Loucy (cell line): ENCODE measurements at regions not wholly inside any gene's neighbourhood (a gene's known extent, or its start where the extent isn't known, plus 50 kb on each side); places are given as distances from the start of the nearest gene placed in this dataset.

Experiments
- H2AFZ ChIP-seq: fragments of 200-600 bp; sonication (generic); 2 replicates; pipeline ENCODE4 v1.6.0; 2016; ENCODE audit warnings: antibody characterized with exemption, mild to moderate bottlenecking, low read length, moderate library complexity
- H3F3A ChIP-seq: fragments of 200-600 bp; 2 replicates; pipeline ENCODE4 v1.6.0; 2016; ENCODE audit warnings: antibody characterized with exemption, low read depth, mild to moderate bottlenecking
- H3K27me3 ChIP-seq: fragments of 200-600 bp; sonication (generic); 2 replicates; pipeline ENCODE4 v1.6.1; 2014; ENCODE audit warnings: low read length, mild to moderate bottlenecking; ENCODE audit not compliant: insufficient read depth, poor library complexity, severe bottlenecking
- H3K36me3 ChIP-seq: fragments of 200-600 bp; sonication (generic); 2 replicates; pipeline ENCODE4 v1.6.1; 2016; ENCODE audit warnings: low read length; ENCODE audit not compliant: insufficient read depth
- H3K4me1 ChIP-seq: fragments of 200-600 bp; sonication (generic); 2 replicates; pipeline ENCODE4 v1.5.1; 2014; ENCODE audit warnings: low read length, mild to moderate bottlenecking; ENCODE audit not compliant: insufficient read depth, poor library complexity, severe bottlenecking
- H3K4me2 ChIP-seq: fragments of 200-600 bp; sonication (generic); 2 replicates; pipeline ENCODE4 v1.6.0; 2014; ENCODE audit warnings: antibody characterized with exemption, low read length, low read depth, mild to moderate bottlenecking; ENCODE audit not compliant: poor library complexity, severe bottlenecking
- H3K4me3 ChIP-seq: fragments of 200-600 bp; sonication (generic); 2 replicates; pipeline ENCODE4 v1.5.1; 2014; ENCODE audit warnings: low read length, mild to moderate bottlenecking, mixed read lengths; ENCODE audit not compliant: poor library complexity, severe bottlenecking
- H3K79me2 ChIP-seq: fragments of 200-600 bp; sonication (generic); 2 replicates; pipeline ENCODE4 v1.6.1; 2014; ENCODE audit warnings: low read length; ENCODE audit not compliant: insufficient read depth
- H3K9ac ChIP-seq: fragments of 200-600 bp; sonication (generic); 2 replicates; pipeline ENCODE4 v1.6.0; 2014; ENCODE audit warnings: mild to moderate bottlenecking, low read depth, low read length, moderate library complexity; ENCODE audit not compliant: poor library complexity, severe bottlenecking
- H3K9me2 ChIP-seq: fragments of 200-600 bp; sonication (generic); replicated peaks from 2 replicates; pipeline ENCODE4 v1.6.1; 2016; ENCODE audit warnings: low read depth, low read length, mixed read lengths
- H3K9me3 ChIP-seq: fragments of 200-600 bp; sonication (generic); 2 replicates; pipeline ENCODE4 v1.6.1; 2014; ENCODE audit warnings: mild to moderate bottlenecking, antibody characterized with exemption, low read length, low read depth; ENCODE audit not compliant: insufficient read depth
- H4K20me1 ChIP-seq: fragments of 200-600 bp; sonication (generic); 2 replicates; pipeline ENCODE4 v1.6.0; 2014; ENCODE audit warnings: antibody characterized with exemption, low read length, mild to moderate bottlenecking; ENCODE audit not compliant: insufficient read depth, poor library complexity, severe bottlenecking
- EZH2phosphoT487 ChIP-seq: fragments of 200-600 bp; IDR thresholded peaks from 2 replicates; pipeline ENCODE4 v1.6.1; 2018; ENCODE audit warnings: antibody characterized with exemption, mild to moderate bottlenecking, moderate library complexity, borderline replicate concordance
- TF ChIP-seq, protein P1 (sequence below): fragments of 200-600 bp; sonication (generic); conservative IDR thresholded peaks from 2 replicates; pipeline ENCODE4 v1.5.1; 2014; ENCODE audit warnings: mild to moderate bottlenecking, antibody characterized with exemption, low read length

DNA sequence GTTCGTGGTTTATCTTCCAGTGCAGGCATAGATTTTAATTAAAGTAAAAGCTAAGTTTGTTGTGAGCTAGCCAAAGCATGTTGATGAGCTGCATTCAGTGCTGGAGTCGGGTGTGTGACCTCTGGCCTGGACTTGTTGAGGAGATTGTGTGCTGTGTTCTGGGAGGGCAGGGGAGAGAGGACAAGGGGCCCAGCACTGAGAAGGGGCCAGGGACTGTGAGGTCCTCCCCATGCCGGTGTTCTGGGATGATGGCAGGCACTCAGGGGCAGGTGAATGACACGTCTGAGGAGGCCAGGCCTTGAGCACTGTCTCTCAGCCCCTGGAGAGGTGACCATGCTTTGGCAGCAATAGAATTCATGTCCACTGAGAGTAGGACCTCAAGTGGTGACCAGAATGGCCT lies 97.9 kb downstream of the FOXF2 start:
- no peaks in the 10 kb centered on the region for H3K9me2 ChIP-seq
- H4K20me1 ChIP-seq, result no peaks in the 10 kb centered on the region
- H3K27me3 ChIP-seq, result no peaks in the 10 kb centered on the region
- H3K4me1 ChIP-seq, result peaks cover 7% of the 10 kb centered on the region
- H3K4me3 ChIP-seq, result no peak overlapping the region
- no peak overlapping the region for H3K9ac ChIP-seq
- H3K36me3 ChIP-seq, result no peaks in the 10 kb centered on the region
- no peak overlapping the region for H3K4me2 ChIP-seq
- no peaks in the 10 kb centered on the region for H3K9me3 ChIP-seq
- no peaks in the 10 kb centered on the region for H3K79me2 ChIP-seq
- H3F3A ChIP-seq, result no peaks in the 10 kb centered on the region
- TF ChIP-seq EZH2phosphoT487, result no peak
- TF ChIP-seq, protein P1, sequence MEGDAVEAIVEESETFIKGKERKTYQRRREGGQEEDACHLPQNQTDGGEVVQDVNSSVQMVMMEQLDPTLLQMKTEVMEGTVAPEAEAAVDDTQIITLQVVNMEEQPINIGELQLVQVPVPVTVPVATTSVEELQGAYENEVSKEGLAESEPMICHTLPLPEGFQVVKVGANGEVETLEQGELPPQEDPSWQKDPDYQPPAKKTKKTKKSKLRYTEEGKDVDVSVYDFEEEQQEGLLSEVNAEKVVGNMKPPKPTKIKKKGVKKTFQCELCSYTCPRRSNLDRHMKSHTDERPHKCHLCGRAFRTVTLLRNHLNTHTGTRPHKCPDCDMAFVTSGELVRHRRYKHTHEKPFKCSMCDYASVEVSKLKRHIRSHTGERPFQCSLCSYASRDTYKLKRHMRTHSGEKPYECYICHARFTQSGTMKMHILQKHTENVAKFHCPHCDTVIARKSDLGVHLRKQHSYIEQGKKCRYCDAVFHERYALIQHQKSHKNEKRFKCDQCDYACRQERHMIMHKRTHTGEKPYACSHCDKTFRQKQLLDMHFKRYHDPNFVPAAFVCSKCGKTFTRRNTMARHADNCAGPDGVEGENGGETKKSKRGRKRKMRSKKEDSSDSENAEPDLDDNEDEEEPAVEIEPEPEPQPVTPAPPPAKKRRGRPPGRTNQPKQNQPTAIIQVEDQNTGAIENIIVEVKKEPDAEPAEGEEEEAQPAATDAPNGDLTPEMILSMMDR, result no peak
- H2AFZ ChIP-seq, result no peak overlapping the region

DNA sequence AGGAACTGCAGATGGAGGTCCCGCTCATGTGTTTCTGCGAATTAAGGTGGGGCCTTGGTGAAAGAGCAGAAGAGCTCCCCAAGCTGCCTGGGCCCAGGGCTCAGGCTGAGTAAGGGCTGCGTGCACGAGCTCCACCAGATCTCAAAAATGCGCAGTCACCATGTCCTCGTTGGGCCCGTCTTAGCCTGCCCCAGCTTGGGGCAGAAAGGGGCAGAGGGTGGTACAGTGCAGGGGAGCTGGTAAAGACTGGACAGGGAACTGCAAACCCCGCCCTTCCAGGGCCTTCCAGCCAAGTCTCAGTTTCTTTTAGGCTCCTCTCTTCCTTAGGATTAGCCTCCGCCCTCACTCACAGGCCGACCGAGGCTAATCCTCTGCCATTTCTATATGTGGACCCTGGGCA lies 101.6 kb downstream of the FOXF2 start:
- Histone ChIP-seq H3F3A (no peaks in the 10 kb centered on the region), H3K4me2 (no peak overlapping the region), H3K9me2 (no peaks in the 10 kb centered on the region), H3K9me3 (no peaks in the 10 kb centered on the region), H3K4me3 (no peak overlapping the region), H3K36me3 (no peaks in the 10 kb centered on the region), H3K79me2 (no peaks in the 10 kb centered on the region), H2AFZ (no peak overlapping the region), H3K9ac (no peak overlapping the region), H3K4me1 (peaks cover 7% of the 10 kb centered on the region), H4K20me1 (no peaks in the 10 kb centered on the region), H3K27me3 (no peaks in the 10 kb centered on the region)
- TF ChIP-seq, protein P1, result no peak
- no peak for TF ChIP-seq EZH2phosphoT487

DNA sequence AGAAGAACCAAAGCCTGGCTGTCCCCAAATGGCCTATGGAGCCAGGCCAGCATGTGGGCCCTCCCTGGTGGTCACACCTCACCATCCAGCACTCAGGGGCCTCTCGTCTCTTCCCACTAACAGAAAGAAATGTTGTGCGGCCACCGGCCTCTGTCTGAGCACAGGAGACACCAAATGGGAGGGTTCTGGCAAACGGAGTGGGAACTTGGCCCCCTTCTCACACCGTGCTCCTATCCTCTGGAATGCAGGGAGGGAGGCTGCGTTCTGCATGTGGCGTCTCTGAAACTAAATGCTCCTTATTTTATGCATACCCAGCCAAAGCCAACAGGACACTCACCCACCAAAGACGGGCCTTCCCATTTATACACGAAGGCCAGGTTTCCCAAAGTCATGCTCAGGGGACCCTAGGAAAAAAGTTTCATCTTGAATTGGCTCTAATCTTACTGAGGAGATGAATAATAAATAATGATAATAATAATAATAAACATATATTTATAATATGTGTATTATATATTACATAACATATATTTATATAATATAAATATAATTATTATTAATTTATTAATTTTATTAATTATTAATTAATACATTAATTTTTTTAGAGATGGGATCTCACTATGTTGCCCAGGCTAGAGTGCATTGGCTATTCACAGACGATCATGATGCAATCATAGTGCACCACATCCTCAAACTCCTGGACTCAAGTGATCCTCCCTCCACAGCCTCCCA lies 102.4 kb downstream of the FOXF2 start:
- Histone ChIP-seq H3K9ac (no peak overlapping the region), H3K9me2 (no peaks in the 10 kb centered on the region), H2AFZ (no peak overlapping the region), H3K9me3 (no peaks in the 10 kb centered on the region), H4K20me1 (no peaks in the 10 kb centered on the region), H3K36me3 (no peaks in the 10 kb centered on the region), H3K4me1 (peaks cover 7% of the 10 kb centered on the region), H3K4me2 (no peak overlapping the region), H3K27me3 (no peaks in the 10 kb centered on the region), H3K4me3 (no peak overlapping the region), H3K79me2 (no peaks in the 10 kb centered on the region), H3F3A (no peaks in the 10 kb centered on the region)
- TF ChIP-seq EZH2phosphoT487, result no peak
- TF ChIP-seq, protein P1, result no peak
